ENCODE measurements at regions not wholly inside any gene's neighbourhood (a gene's known extent, or its start where the extent isn't known, plus 50 kb on each side); places are given as distances from the start of the nearest gene placed in this dataset.

GRCh38 chr7:73921623-73922528 is 60.9 kb downstream of the TMEM270 start:
- TF ChIP-seq CTCF (conservative IDR thresholded peaks at IDR 0.05; ENCODE audit: low read depth, low read length) (no peak), RCOR1 (IDR thresholded peaks at IDR 0.05; ENCODE audit: insufficient replicate concordance, low read length) (no peak), BHLHE40 (IDR thresholded peaks at IDR 0.05; ENCODE audit: low read depth, low read length) (no peak), RFX5 (IDR thresholded peaks at IDR 0.05; ENCODE audit: low read depth, low read length) (no peak), MXI1 (IDR thresholded peaks at IDR 0.05; ENCODE audit: borderline replicate concordance, low read depth, low read length) (no peak), USF2 (IDR thresholded peaks at IDR 0.05; ENCODE audit: low read depth, low read length) (no peak), RAD21 (IDR thresholded peaks at IDR 0.05; ENCODE audit: low read length) (no peak), CEBPB (IDR thresholded peaks at IDR 0.05; ENCODE audit: low read depth, low read length) (no peak), POLR2A (IDR thresholded peaks at IDR 0.05; ENCODE audit: low read depth, low read length) (no peak), SMC3 (IDR thresholded peaks at IDR 0.05; ENCODE audit: low read depth, low read length) (no peak)

Measured in IMR-90 (cell line).